Neural cell (in vitro differentiated cells): ENCODE measurements at regions not wholly inside any gene's neighbourhood (a gene's known extent, or its start where the extent isn't known, plus 50 kb on each side); places are given as distances from the start of the nearest gene placed in this dataset.

Experiments used
- H2AFZ ChIP-seq: fragments of 200-600, 300-800 bp; sonication (generic), shearing (Covaris generic); 2 replicates; pipeline ENCODE4 v1.6.0; 2014; ENCODE audit warnings: low read depth, mild to moderate bottlenecking, antibody characterized with exemption, low read length, moderate library complexity
- H3F3A ChIP-seq: fragments of 200-600 bp; shearing (Covaris generic); 2 replicates; pipeline ENCODE4 v1.6.1; 2016; ENCODE audit warnings: mild to moderate bottlenecking, moderate library complexity, mixed read lengths, antibody characterized with exemption, low read length; ENCODE audit not compliant: insufficient read depth, poor library complexity, severe bottlenecking
- H3K27ac ChIP-seq: fragments of 200-600, 300-800 bp; sonication (generic), shearing (Covaris generic); 2 replicates; pipeline ENCODE4 v1.5.1; 2014; ENCODE audit warnings: mild to moderate bottlenecking, low read length, moderate library complexity
- H3K27me3 ChIP-seq: fragments of 300-800, 200-600 bp; sonication (generic), shearing (Covaris generic); 2 replicates; pipeline ENCODE4 v1.6.0; 2014; ENCODE audit warnings: mild to moderate bottlenecking, low read depth, low read length, moderate library complexity; ENCODE audit not compliant: insufficient read depth
- H3K36me3 ChIP-seq: fragments of 300-800, 200-600 bp; sonication (generic), shearing (Covaris generic); 2 replicates; pipeline ENCODE4 v1.5.1; 2014; ENCODE audit warnings: mild to moderate bottlenecking, antibody characterized with exemption, low read length, moderate library complexity; ENCODE audit not compliant: insufficient read depth
- H3K4me2 ChIP-seq: fragments of 300-800, 200-600 bp; sonication (generic), shearing (Covaris generic); 2 replicates; pipeline ENCODE4 v1.6.0; 2014; ENCODE audit warnings: mild to moderate bottlenecking, low read length
- H3K4me3 ChIP-seq: fragments of 300-800, 200-600 bp; sonication (generic), shearing (Covaris generic); 2 replicates; pipeline ENCODE4 v1.5.1; 2014; ENCODE audit warnings: mild to moderate bottlenecking, low read length, moderate library complexity
- H3K79me2 ChIP-seq: fragments of 200-600 bp; shearing (Covaris generic); replicated peaks from 2 replicates; pipeline ENCODE4 v1.6.0; 2014; ENCODE audit warnings: mild to moderate bottlenecking, low read length, moderate library complexity; ENCODE audit not compliant: insufficient read depth
- H3K9ac ChIP-seq: fragments of 300-800, 200-600 bp; sonication (generic), shearing (Covaris generic); 2 replicates; pipeline ENCODE4 v1.6.1; 2016; ENCODE audit warnings: mild to moderate bottlenecking, low read length, mixed read lengths
- H3K9me2 ChIP-seq: fragments of 200-600 bp; shearing (Covaris generic); 2 replicates; pipeline ENCODE4 v1.6.1; 2016; ENCODE audit warnings: mild to moderate bottlenecking, low read length, mixed read lengths; ENCODE audit not compliant: insufficient read depth
- H3K9me3 ChIP-seq: fragments of 200-600, 300-800 bp; sonication (generic), shearing (Covaris generic); 2 replicates; pipeline ENCODE4 v1.6.1; 2016; ENCODE audit warnings: mild to moderate bottlenecking, mixed run types, low read length, moderate library complexity, mixed read lengths
- H4K20me1 ChIP-seq: fragments of 200-600 bp; shearing (Covaris generic); 2 replicates; pipeline ENCODE4 v1.6.1; 2016; ENCODE audit warnings: mild to moderate bottlenecking, mixed run types; ENCODE audit not compliant: insufficient read depth
- EP300 ChIP-seq: fragments of 450-650 bp; conservative IDR thresholded peaks from 2 replicates; pipeline ENCODE4 v1.6.1; 2014; ENCODE audit warnings: antibody characterized with exemption, mild to moderate bottlenecking, moderate library complexity; ENCODE audit not compliant: poor library complexity, severe bottlenecking
- EZH2 ChIP-seq: fragments of 200-600, 300-800 bp; shearing (Covaris generic), sonication (generic); IDR thresholded peaks from 2 replicates; pipeline ENCODE4 v1.6.1; 2014; ENCODE audit warnings: antibody characterized with exemption, low read length, borderline replicate concordance, mild to moderate bottlenecking; ENCODE audit not compliant: insufficient read depth, poor library complexity, severe bottlenecking
- MXI1 ChIP-seq: fragments of 450-650 bp; conservative IDR thresholded peaks from 2 replicates; pipeline ENCODE4 v1.6.1; 2014; ENCODE audit warnings: antibody characterized with exemption, mild to moderate bottlenecking; ENCODE audit not compliant: poor library complexity, severe bottlenecking
- POLR2AphosphoS5 ChIP-seq: IDR thresholded peaks from 2 replicates; pipeline ENCODE4 v1.6.1; 2012
- RAD21 ChIP-seq: fragments of 450-650 bp; conservative IDR thresholded peaks from 2 replicates; pipeline ENCODE4 v1.6.1; 2014; ENCODE audit warnings: antibody characterized with exemption, mild to moderate bottlenecking, moderate library complexity
- SMC3 ChIP-seq: fragments of 450-650 bp; conservative IDR thresholded peaks from 2 replicates; pipeline ENCODE4 v1.6.1; 2014; ENCODE audit warnings: antibody characterized with exemption, mild to moderate bottlenecking, moderate library complexity; ENCODE audit not compliant: poor library complexity
- TAF1 ChIP-seq: IDR thresholded peaks from 2 replicates; pipeline ENCODE4 v1.6.1; 2012; ENCODE audit warnings: low read depth
- TF ChIP-seq, protein P1 (sequence below): fragments of 450-650 bp; IDR thresholded peaks from 2 replicates; pipeline ENCODE4 v1.5.1; 2014; ENCODE audit warnings: antibody characterized with exemption, mild to moderate bottlenecking, moderate library complexity; ENCODE audit not compliant: poor library complexity, severe bottlenecking
- TF ChIP-seq, protein P2 (sequence below): IDR thresholded peaks from 2 replicates; pipeline ENCODE4 v1.6.1; 2012; ENCODE audit warnings: borderline replicate concordance

DNA sequence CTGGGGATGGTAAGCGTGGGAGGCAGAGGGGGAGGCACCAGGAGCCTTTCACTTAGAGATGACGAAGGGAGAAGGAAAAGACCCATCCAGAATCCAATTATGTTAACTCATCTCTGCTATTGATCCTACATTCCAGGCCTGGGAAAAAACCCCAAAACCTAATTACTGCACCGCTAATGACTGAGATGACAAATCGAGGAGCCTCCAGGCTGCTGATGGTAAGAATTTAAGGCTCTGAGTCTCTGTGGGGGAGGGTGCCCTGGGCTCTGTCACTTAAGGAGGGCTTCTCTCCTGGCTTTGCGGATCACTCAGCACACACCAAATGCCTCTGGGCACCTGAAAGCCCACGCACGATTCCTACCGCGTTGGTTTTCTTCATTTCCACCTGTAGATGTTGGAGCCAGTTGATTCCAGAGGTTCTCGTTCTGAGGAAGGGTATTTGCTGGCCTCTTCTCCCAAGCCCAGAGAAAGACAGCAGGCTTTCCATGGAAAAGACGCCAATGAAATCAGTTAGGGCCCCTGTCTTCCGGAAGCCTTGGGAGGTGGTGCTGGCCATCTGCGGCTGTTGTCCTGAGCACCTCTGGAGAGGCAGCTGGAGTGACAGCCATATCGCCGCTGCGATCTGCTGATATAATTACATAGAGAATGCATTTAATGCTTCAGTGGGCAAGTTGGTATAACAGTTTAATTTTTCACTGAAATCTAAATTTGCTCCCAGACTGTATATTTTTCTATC is 751.2 kb downstream of the BRD1 start:
- no peaks in the 10 kb centered on the region for H3K9me3 ChIP-seq
- H3K36me3 ChIP-seq: no peaks in the 10 kb centered on the region
- no peak overlapping the region for H3K4me3 ChIP-seq
- no peaks in the 10 kb centered on the region for H3F3A ChIP-seq
- no peak overlapping the region for H3K27ac ChIP-seq
- H4K20me1 ChIP-seq: no peaks in the 10 kb centered on the region
- H3K79me2 ChIP-seq: no peaks in the 10 kb centered on the region
- H2AFZ ChIP-seq: no peak overlapping the region
- no peak overlapping the region for H3K4me2 ChIP-seq
- H3K27me3 ChIP-seq: no peaks in the 10 kb centered on the region
- TF ChIP-seq, protein P1, sequence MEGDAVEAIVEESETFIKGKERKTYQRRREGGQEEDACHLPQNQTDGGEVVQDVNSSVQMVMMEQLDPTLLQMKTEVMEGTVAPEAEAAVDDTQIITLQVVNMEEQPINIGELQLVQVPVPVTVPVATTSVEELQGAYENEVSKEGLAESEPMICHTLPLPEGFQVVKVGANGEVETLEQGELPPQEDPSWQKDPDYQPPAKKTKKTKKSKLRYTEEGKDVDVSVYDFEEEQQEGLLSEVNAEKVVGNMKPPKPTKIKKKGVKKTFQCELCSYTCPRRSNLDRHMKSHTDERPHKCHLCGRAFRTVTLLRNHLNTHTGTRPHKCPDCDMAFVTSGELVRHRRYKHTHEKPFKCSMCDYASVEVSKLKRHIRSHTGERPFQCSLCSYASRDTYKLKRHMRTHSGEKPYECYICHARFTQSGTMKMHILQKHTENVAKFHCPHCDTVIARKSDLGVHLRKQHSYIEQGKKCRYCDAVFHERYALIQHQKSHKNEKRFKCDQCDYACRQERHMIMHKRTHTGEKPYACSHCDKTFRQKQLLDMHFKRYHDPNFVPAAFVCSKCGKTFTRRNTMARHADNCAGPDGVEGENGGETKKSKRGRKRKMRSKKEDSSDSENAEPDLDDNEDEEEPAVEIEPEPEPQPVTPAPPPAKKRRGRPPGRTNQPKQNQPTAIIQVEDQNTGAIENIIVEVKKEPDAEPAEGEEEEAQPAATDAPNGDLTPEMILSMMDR: no peak
- TF ChIP-seq EP300: no peak
- no peak for TF ChIP-seq RAD21
- TF ChIP-seq, protein P2, sequence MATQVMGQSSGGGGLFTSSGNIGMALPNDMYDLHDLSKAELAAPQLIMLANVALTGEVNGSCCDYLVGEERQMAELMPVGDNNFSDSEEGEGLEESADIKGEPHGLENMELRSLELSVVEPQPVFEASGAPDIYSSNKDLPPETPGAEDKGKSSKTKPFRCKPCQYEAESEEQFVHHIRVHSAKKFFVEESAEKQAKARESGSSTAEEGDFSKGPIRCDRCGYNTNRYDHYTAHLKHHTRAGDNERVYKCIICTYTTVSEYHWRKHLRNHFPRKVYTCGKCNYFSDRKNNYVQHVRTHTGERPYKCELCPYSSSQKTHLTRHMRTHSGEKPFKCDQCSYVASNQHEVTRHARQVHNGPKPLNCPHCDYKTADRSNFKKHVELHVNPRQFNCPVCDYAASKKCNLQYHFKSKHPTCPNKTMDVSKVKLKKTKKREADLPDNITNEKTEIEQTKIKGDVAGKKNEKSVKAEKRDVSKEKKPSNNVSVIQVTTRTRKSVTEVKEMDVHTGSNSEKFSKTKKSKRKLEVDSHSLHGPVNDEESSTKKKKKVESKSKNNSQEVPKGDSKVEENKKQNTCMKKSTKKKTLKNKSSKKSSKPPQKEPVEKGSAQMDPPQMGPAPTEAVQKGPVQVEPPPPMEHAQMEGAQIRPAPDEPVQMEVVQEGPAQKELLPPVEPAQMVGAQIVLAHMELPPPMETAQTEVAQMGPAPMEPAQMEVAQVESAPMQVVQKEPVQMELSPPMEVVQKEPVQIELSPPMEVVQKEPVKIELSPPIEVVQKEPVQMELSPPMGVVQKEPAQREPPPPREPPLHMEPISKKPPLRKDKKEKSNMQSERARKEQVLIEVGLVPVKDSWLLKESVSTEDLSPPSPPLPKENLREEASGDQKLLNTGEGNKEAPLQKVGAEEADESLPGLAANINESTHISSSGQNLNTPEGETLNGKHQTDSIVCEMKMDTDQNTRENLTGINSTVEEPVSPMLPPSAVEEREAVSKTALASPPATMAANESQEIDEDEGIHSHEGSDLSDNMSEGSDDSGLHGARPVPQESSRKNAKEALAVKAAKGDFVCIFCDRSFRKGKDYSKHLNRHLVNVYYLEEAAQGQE: no peak
- TF ChIP-seq SMC3: no peak
- TF ChIP-seq POLR2AphosphoS5: no peak
- no peak for TF ChIP-seq TAF1
- no peak for TF ChIP-seq EZH2
- no peak for TF ChIP-seq MXI1
- no peak overlapping the region for H3K9ac ChIP-seq
- no peaks in the 10 kb centered on the region for H3K9me2 ChIP-seq

DNA sequence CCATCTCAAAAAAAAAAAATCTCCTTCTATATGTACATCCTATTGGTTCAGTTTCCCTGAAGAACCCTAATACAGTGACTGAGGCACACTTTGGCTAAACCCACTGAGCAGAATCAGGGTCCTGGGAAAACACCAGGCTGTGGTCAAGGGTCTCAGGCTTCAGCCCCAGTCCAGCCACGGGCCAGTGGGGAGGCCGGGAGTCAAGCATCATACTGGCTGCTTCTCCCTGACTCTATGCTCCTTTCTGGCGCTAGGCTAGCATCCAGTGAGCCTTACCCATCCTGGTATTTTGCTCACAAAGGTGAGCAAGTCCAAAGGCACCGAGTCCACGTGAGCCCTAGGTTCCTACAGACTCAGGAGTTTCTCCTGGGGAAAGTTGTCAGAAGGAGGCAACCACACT is 752.5 kb downstream of the BRD1 start:
- no peak overlapping the region for H3K27ac ChIP-seq
- no peaks in the 10 kb centered on the region for H4K20me1 ChIP-seq
- H3K4me2 ChIP-seq: no peak overlapping the region
- no peak overlapping the region for H3K9ac ChIP-seq
- no peaks in the 10 kb centered on the region for H3K9me2 ChIP-seq
- H3K27me3 ChIP-seq: no peaks in the 10 kb centered on the region
- H3K4me3 ChIP-seq: no peak overlapping the region
- H3K9me3 ChIP-seq: no peaks in the 10 kb centered on the region
- H3K79me2 ChIP-seq: no peaks in the 10 kb centered on the region
- no peaks in the 10 kb centered on the region for H3F3A ChIP-seq
- TF ChIP-seq MXI1: no peak
- TF ChIP-seq RAD21: no peak
- no peak for TF ChIP-seq SMC3
- TF ChIP-seq, protein P1: no peak
- TF ChIP-seq EZH2: no peak
- TF ChIP-seq, protein P2: no peak
- no peak for TF ChIP-seq TAF1
- no peak for TF ChIP-seq POLR2AphosphoS5
- TF ChIP-seq EP300: no peak
- H2AFZ ChIP-seq: no peak overlapping the region
- H3K36me3 ChIP-seq: no peaks in the 10 kb centered on the region
